HL-60 (cell line): ENCODE measurements at regions not wholly inside any gene's neighbourhood (a gene's known extent, or its start where the extent isn't known, plus 50 kb on each side); places are given as distances from the start of the nearest gene placed in this dataset.

Experiments used
- DNase-seq, 2 experiments: peaks; one replicate each; pipeline ENCODE4 v3.0.0-alpha.2; 2010 to 2020; ENCODE audit warnings: low read depth in 1 of 2, low spot score in 1 of 2
- H3K27ac ChIP-seq: fragments of 250-450 bp; sonication (Bioruptor Pico); replicated peaks from 2 replicates; pipeline ENCODE4 v1.5.1; 2020; ENCODE audit warnings: mild to moderate bottlenecking, moderate library complexity
- H3K27me3 ChIP-seq: fragments of 250-450 bp; sonication (Bioruptor Pico); 2 replicates; pipeline ENCODE4 v1.5.1; 2021; ENCODE audit warnings: mild to moderate bottlenecking, moderate library complexity; ENCODE audit not compliant: insufficient read depth, poor library complexity, severe bottlenecking
- H3K4me3 ChIP-seq: replicated peaks from 2 replicates; pipeline ENCODE4 v1.5.1; 2011; ENCODE audit warnings: mild to moderate bottlenecking, control low read depth, low read length; ENCODE audit not compliant: insufficient read depth
- GABPA ChIP-seq: IDR thresholded peaks from 2 replicates; pipeline ENCODE4 v1.6.1; 2012; ENCODE audit warnings: low read depth
- POLR2AphosphoS5 ChIP-seq: IDR thresholded peaks from 2 replicates; pipeline ENCODE4 v1.6.1; 2012; ENCODE audit warnings: low read depth
- SPI1 ChIP-seq: IDR thresholded peaks from 2 replicates; pipeline ENCODE4 v1.6.1; 2012; ENCODE audit warnings: low read depth, mild to moderate bottlenecking, borderline replicate concordance
- TF ChIP-seq, protein P1 (sequence below): IDR thresholded peaks from one replicate; pipeline ENCODE4 v1.5.1; 2011; ENCODE audit warnings: low read length, control low read depth, inconsistent platforms; ENCODE audit not compliant: insufficient read depth
- TF ChIP-seq, protein P2 (sequence below): IDR thresholded peaks from 2 replicates; pipeline ENCODE4 v1.6.1; 2012; ENCODE audit warnings: low read depth; ENCODE audit not compliant: insufficient replicate concordance

DNA sequence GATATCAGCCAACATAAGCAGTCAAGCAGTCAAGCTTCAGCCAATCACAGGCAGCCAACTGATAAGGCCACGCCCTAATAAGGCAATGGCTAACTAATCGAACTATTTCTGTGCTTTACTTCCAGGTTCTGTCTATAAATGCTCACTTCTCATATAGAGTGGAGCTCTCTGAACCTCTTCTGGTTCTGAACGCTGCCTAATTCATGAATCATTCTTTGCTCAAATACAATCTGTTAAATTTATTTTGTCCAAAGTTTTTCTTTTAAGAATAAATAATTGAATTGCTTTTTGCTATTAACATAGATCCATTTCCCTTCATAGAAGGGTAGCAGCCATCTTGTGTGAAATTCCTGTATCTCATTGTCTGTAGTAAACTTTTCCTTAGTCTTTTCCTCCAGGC is 97.9 kb upstream of the TMEM72 start:
- Histone ChIP-seq H3K27me3 (peaks cover 2% of the 10 kb centered on the region), H3K4me3 (no peak overlapping the region), H3K27ac (no peak overlapping the region)
- DNase-seq, result no peak
- TF ChIP-seq SPI1 (no peak), POLR2AphosphoS5 (no peak), GABPA (no peak)
- TF ChIP-seq, protein P1, sequence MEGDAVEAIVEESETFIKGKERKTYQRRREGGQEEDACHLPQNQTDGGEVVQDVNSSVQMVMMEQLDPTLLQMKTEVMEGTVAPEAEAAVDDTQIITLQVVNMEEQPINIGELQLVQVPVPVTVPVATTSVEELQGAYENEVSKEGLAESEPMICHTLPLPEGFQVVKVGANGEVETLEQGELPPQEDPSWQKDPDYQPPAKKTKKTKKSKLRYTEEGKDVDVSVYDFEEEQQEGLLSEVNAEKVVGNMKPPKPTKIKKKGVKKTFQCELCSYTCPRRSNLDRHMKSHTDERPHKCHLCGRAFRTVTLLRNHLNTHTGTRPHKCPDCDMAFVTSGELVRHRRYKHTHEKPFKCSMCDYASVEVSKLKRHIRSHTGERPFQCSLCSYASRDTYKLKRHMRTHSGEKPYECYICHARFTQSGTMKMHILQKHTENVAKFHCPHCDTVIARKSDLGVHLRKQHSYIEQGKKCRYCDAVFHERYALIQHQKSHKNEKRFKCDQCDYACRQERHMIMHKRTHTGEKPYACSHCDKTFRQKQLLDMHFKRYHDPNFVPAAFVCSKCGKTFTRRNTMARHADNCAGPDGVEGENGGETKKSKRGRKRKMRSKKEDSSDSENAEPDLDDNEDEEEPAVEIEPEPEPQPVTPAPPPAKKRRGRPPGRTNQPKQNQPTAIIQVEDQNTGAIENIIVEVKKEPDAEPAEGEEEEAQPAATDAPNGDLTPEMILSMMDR, result no peak
- TF ChIP-seq, protein P2, sequence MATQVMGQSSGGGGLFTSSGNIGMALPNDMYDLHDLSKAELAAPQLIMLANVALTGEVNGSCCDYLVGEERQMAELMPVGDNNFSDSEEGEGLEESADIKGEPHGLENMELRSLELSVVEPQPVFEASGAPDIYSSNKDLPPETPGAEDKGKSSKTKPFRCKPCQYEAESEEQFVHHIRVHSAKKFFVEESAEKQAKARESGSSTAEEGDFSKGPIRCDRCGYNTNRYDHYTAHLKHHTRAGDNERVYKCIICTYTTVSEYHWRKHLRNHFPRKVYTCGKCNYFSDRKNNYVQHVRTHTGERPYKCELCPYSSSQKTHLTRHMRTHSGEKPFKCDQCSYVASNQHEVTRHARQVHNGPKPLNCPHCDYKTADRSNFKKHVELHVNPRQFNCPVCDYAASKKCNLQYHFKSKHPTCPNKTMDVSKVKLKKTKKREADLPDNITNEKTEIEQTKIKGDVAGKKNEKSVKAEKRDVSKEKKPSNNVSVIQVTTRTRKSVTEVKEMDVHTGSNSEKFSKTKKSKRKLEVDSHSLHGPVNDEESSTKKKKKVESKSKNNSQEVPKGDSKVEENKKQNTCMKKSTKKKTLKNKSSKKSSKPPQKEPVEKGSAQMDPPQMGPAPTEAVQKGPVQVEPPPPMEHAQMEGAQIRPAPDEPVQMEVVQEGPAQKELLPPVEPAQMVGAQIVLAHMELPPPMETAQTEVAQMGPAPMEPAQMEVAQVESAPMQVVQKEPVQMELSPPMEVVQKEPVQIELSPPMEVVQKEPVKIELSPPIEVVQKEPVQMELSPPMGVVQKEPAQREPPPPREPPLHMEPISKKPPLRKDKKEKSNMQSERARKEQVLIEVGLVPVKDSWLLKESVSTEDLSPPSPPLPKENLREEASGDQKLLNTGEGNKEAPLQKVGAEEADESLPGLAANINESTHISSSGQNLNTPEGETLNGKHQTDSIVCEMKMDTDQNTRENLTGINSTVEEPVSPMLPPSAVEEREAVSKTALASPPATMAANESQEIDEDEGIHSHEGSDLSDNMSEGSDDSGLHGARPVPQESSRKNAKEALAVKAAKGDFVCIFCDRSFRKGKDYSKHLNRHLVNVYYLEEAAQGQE, result no peak

DNA sequence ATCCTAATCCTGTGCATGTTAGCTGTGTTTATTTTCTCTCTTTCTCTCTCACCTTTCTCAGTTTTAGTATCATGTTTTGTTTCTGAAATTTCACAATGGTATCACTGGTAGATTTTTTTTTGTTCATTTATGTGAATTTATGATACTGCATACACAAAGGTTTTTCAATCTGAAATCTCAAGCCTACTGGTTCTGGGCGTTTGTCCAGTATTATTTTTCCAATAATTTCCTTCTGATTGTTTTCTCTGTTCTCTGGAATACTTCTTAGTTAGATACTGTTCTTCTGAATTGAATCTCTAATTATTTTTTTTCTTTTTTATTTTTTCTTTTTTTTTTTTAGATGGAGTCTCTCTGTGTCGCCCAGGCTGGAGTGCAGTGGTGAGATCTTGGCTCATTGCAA is 96.2 kb upstream of the TMEM72 start:
- H3K4me3 ChIP-seq, result no peak overlapping the region
- H3K27me3 ChIP-seq, result peaks cover 2% of the 10 kb centered on the region
- DNase-seq, result no peak
- TF ChIP-seq, protein P1, result no peak
- TF ChIP-seq, protein P2, result no peak
- TF ChIP-seq GABPA, result no peak
- TF ChIP-seq POLR2AphosphoS5, result no peak
- TF ChIP-seq SPI1, result no peak
- no peak overlapping the region for H3K27ac ChIP-seq

DNA sequence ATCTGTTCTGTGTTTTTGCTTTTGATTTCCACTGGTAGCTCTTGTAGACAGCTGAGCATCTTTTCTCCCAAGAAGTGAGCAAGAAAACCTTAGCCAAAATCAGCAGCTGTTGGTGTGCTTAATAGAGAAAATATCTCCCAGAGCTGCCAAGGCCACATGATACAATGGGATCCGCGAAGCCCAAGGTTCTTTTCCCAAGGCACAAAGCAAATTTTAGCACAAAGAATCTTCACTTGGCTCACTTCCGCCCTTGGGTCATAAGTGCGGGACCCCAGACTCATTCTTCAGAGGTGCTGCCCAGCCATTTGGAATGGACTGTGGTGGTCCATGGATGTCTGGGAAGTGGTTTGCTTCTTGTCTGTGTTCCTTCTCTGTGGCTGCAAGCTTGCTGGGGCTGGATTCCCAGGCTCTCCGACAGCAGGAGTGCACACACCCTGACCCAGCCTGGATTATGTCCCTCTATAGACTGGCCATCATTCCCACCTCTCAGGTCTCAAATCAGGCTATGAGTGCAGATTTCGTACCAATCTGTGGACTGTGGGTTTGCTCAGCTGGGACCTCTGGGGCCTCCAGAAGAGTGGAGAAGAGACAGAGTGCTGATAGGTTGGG is 93.0 kb upstream of the TMEM72 start:
- Histone ChIP-seq H3K27me3 (peaks cover 2% of the 10 kb centered on the region), H3K27ac (no peak overlapping the region), H3K4me3 (no peak overlapping the region)
- DNase-seq, result no peak
- TF ChIP-seq, protein P1, result no peak
- TF ChIP-seq POLR2AphosphoS5 (no peak), SPI1 (no peak), GABPA (no peak)
- TF ChIP-seq, protein P2, result no peak
